A549 (cell line): ENCODE measurements at regions not wholly inside any gene's neighbourhood (a gene's known extent, or its start where the extent isn't known, plus 50 kb on each side); places are given as distances from the start of the nearest gene placed in this dataset.

Experiments used
- ATAC-seq, 2 experiments: fragments of 200-7000 bp in 1 of 2; fragments of >200 bp in 1 of 2; cut with Nextera tagmentation in 1 of 2; cut with Tn5 transposase in 1 of 2; 3 replicates each; pipeline versions ENCODE4 v1.8.0 to v1.9.1; 2018 to 2020; ENCODE audit warnings: mild to moderate bottlenecking in 1 of 2, moderate library complexity in 1 of 2
- CTCF ChIA-PET: fragments of 300-600 bp; sonication (Branson Sonifier 250); formaldehyde crosslinking; extraction: SDS; loops from one replicate; lab custom pipeline; 2021; ENCODE audit warnings: antibody characterized with exemption, inconsistent platforms; lab: Yijun Ruan, JAX
- POLR2A ChIA-PET: fragments of 350-600 bp; formaldehyde crosslinking; extraction: SDS; loops from one replicate; lab custom pipeline; 2021; ENCODE audit warnings: antibody characterized with exemption, inconsistent platforms; lab: Yijun Ruan, JAX
- DNase-seq, 2 experiments: peaks; one replicate each; pipeline versions ENCODE4 v3.0.0 to v3.0.0-alpha.2; 2011 to 2016; ENCODE audit warnings: low read depth in 1 of 2, low spot score in 1 of 2
- FAIRE-seq: peaks from 2 replicates; lab custom pipeline; 2011; peaks lifted over from hg19 to GRCh38; lab: Jason Lieb, UNC
- H3K27ac ChIP-seq, 2 experiments: fragments of >200 bp; sonication (Bioruptor Twin); formaldehyde crosslinking; 3 replicates each; pipeline ENCODE4 v1.5.1; 2016 to 2017
- H3K4me1 ChIP-seq: fragments of >200 bp; sonication (Bioruptor Twin); formaldehyde crosslinking; 3 replicates; pipeline ENCODE4 v1.6.1; 2016
- H3K4me2 ChIP-seq: fragments of >200 bp; sonication (Bioruptor Twin); formaldehyde crosslinking; 3 replicates; pipeline ENCODE4 v1.6.1; 2016
- H3K4me3 ChIP-seq: fragments of >200 bp; sonication (Bioruptor Twin); formaldehyde crosslinking; 3 replicates; pipeline ENCODE4 v1.5.1; 2016
- H3K9me3 ChIP-seq: fragments of >200 bp; sonication (Bioruptor Twin); formaldehyde crosslinking; 3 replicates; pipeline ENCODE4 v1.6.1; 2016
- BCL3 ChIP-seq: fragments of >200 bp; sonication (Bioruptor Twin); formaldehyde crosslinking; IDR thresholded peaks from 3 replicates; pipeline ENCODE4 v1.6.1; 2016
- CBX8 ChIP-seq: fragments of 200-600 bp; sonication (generic); IDR thresholded peaks from 2 replicates; pipeline ENCODE4 v1.6.1; 2016
- CEBPB ChIP-seq, 2 experiments: fragments of >200 bp in 1 of 2; sonication (Bioruptor Twin) in 1 of 2; formaldehyde crosslinking in 1 of 2; IDR thresholded peaks; 2 replicates each; pipeline ENCODE4 v1.6.1; 2012 to 2016
- E2F6 ChIP-seq: IDR thresholded peaks from 2 replicates; pipeline ENCODE4 v1.6.1; 2012; ENCODE audit warnings: low read depth, borderline replicate concordance
- EP300 ChIP-seq, 2 experiments: fragments of >200 bp; sonication (Bioruptor Twin); formaldehyde crosslinking; IDR thresholded peaks; 2 replicates in 1 of 2; 3 replicates in 1 of 2; pipeline ENCODE4 v1.6.1; 2016 to 2017
- FOXS1 ChIP-seq: fragments of 250-450 bp; sonication (Bioruptor Pico); IDR thresholded peaks from 2 replicates; pipeline ENCODE4 v1.5.0; 2020; ENCODE audit warnings: mild to moderate bottlenecking, moderate library complexity
- GATA3 ChIP-seq: IDR thresholded peaks from 2 replicates; pipeline ENCODE4 v1.6.1; 2012; ENCODE audit warnings: borderline replicate concordance
- HDAC2 ChIP-seq: fragments of 200-600 bp; sonication (generic); IDR thresholded peaks from 2 replicates; pipeline ENCODE4 v1.6.1; 2016
- HMGXB4 ChIP-seq: fragments of 250-450 bp; sonication (Bioruptor Pico); IDR thresholded peaks from 2 replicates; pipeline ENCODE4 v1.5.0; 2021; ENCODE audit warnings: mild to moderate bottlenecking, moderate library complexity, borderline replicate concordance
- HOXA7 ChIP-seq: fragments of 250-450 bp; sonication (Bioruptor Pico); IDR thresholded peaks from 2 replicates; pipeline ENCODE4 v1.5.0; 2020; ENCODE audit warnings: mild to moderate bottlenecking, moderate library complexity
- HOXB13 ChIP-seq: fragments of 250-450 bp; sonication (Bioruptor Pico); IDR thresholded peaks from 2 replicates; pipeline ENCODE4 v1.5.0; 2020; ENCODE audit warnings: low read depth, mild to moderate bottlenecking, moderate library complexity
- HOXB5 ChIP-seq: fragments of 250-450 bp; sonication (Bioruptor Pico); IDR thresholded peaks from 2 replicates; pipeline ENCODE4 v1.5.0; 2020; ENCODE audit warnings: mild to moderate bottlenecking, moderate library complexity
- JUNB ChIP-seq: fragments of >200 bp; sonication (Bioruptor Twin); formaldehyde crosslinking; IDR thresholded peaks from 2 replicates; pipeline ENCODE4 v1.6.1; 2016
- MAZ ChIP-seq: fragments of 150-350 bp; IDR thresholded peaks from 2 replicates; pipeline ENCODE4 v1.6.1; 2014; ENCODE audit warnings: antibody characterized with exemption, low read depth, low read length, borderline replicate concordance
- MYC ChIP-seq: IDR thresholded peaks from 2 replicates; pipeline ENCODE4 v1.6.1; 2012; ENCODE audit warnings: mild to moderate bottlenecking, inconsistent platforms, low read length, improper control_type of control experiment, borderline replicate concordance
- NFE2L2 ChIP-seq: fragments of 150-350 bp; conservative IDR thresholded peaks from 2 replicates; pipeline ENCODE4 v1.6.1; 2014; ENCODE audit warnings: low read length
- POLR2A ChIP-seq: IDR thresholded peaks from 2 replicates; pipeline ENCODE4 v1.6.1; 2012; ENCODE audit warnings: mild to moderate bottlenecking, low read length
- POLR2AphosphoS2 ChIP-seq: conservative IDR thresholded peaks from 2 replicates; pipeline ENCODE4 v1.6.1; 2012; ENCODE audit warnings: low read length, improper control_type of control experiment, inconsistent platforms
- RAD21 ChIP-seq, 2 experiments: fragments of >200 bp in 1 of 2; sonication (Bioruptor Twin) in 1 of 2; formaldehyde crosslinking in 1 of 2; IDR thresholded peaks in 1 of 2; conservative IDR thresholded peaks in 1 of 2; 2 replicates in 1 of 2; 3 replicates in 1 of 2; pipeline ENCODE4 v1.6.1; 2012 to 2018; ENCODE audit warnings: inconsistent platforms in 1 of 2
- RARB ChIP-seq: fragments of 250-450 bp; sonication (Bioruptor Pico); IDR thresholded peaks from 2 replicates; pipeline ENCODE4 v1.8.0; 2021; ENCODE audit warnings: mild to moderate bottlenecking, moderate library complexity
- RFX5 ChIP-seq: fragments of 450-650 bp; IDR thresholded peaks from 2 replicates; pipeline ENCODE4 v1.7.1; 2014; ENCODE audit warnings: antibody characterized with exemption, mild to moderate bottlenecking, moderate library complexity
- USF2 ChIP-seq: fragments of 450-650 bp; IDR thresholded peaks from 2 replicates; pipeline ENCODE4 v1.6.1; 2014; ENCODE audit warnings: antibody characterized with exemption
- ZC3H11A ChIP-seq: fragments of 450-650 bp; IDR thresholded peaks from 2 replicates; pipeline ENCODE4 v1.6.1; 2014; ENCODE audit warnings: antibody characterized with exemption, mild to moderate bottlenecking
- WGBS: methylation state at CpG from one replicate; pipeline ENCODE4 v1.1.6; 2017; ENCODE audit errors: missing lambda C conversion rate; 5-methylcytosine and 5-hydroxymethylcytosine counted together

- DNase-seq: no peak
- Histone ChIP-seq H3K4me3 (no peak overlapping the region), H3K4me2 (no peak overlapping the region), H3K27ac (no peak overlapping the region), H3K4me1 (no peaks in the 10 kb centered on the region), H3K9me3 (no peaks in the 10 kb centered on the region)
- CTCF ChIA-PET: no interaction called here
- POLR2A ChIA-PET: no interaction called here
- TF ChIP-seq EP300 (IDR thresholded peaks at IDR 0.05) (no peak), MYC (no peak), USF2 (no peak), JUNB (no peak), RFX5 (no peak), RAD21 (conservative IDR thresholded peaks at IDR 0.05 in 1 of 2, IDR thresholded peaks at IDR 0.05 in 1 of 2) (no peak)
- 42% methylated on average over 19 of the region's 19 CpGs for WGBS
- peak in 1 of 2 experiments; percentile 32; a peak in 1 of 6 replicates for ATAC-seq
- no peak for FAIRE-seq
These were observed 158.3 kb upstream of the PFKP start for GRCh38 chr10:2908851-2909630.

- POLR2A ChIA-PET: no interaction called here
- 40% methylated on average over 2 of the region's 2 CpGs for WGBS
- FAIRE-seq: peak; percentile 18
These were observed 160.4 kb upstream of the PFKP start for GRCh38 chr10:2906974-2907373.

GRCh38 chr10:2905851-2906250 lies 161.5 kb upstream of the PFKP start:
- POLR2A ChIA-PET: no interaction called here
- no peaks in the 10 kb centered on the region for H3K9me3 ChIP-seq
- FAIRE-seq: no peak

More at GRCh38 chr10:2906974-2907373, 160.4 kb upstream of the PFKP start:
- no peak for ATAC-seq
- no peak overlapping the region for H3K4me3 ChIP-seq
- H3K27ac ChIP-seq: no peak overlapping the region
- no peaks in the 10 kb centered on the region for H3K9me3 ChIP-seq
- no peak for TF ChIP-seq CBX8
- TF ChIP-seq HDAC2: no peak
- no peak for TF ChIP-seq RARB (CRISPR knock-in tag)
- TF ChIP-seq HOXB13 (CRISPR knock-in tag): no peak
- TF ChIP-seq POLR2AphosphoS2: no peak
- TF ChIP-seq POLR2A: no peak
- TF ChIP-seq CEBPB (IDR thresholded peaks at IDR 0.05): no peak
- TF ChIP-seq MAZ: no peak
- TF ChIP-seq E2F6: no peak
- TF ChIP-seq, all 56 proteins: peak for 0
- CTCF ChIA-PET: interaction anchor here (1.2 kb wide), 1 partner anchor 15 kb away, joined by 4 read pairs; no protein-coding TSS in a partner anchor
- Histone ChIP-seq H3K4me1 (no peaks in the 10 kb centered on the region), H3K4me2 (no peak overlapping the region)
- DNase-seq: no peak

More at GRCh38 chr10:2905851-2906250, 161.5 kb upstream of the PFKP start:
- TF ChIP-seq E2F6: no peak
- no peak for TF ChIP-seq EP300 (IDR thresholded peaks at IDR 0.05)
- no peak for TF ChIP-seq JUNB
- TF ChIP-seq POLR2A: no peak
- TF ChIP-seq BCL3: no peak
- no peak for TF ChIP-seq HOXA7
- no peak for TF ChIP-seq HOXB5 (CRISPR knock-in tag)
- TF ChIP-seq GATA3: no peak
- no peak for TF ChIP-seq FOXS1 (CRISPR knock-in tag)
- no peak for TF ChIP-seq RAD21 (conservative IDR thresholded peaks at IDR 0.05 in 1 of 2, IDR thresholded peaks at IDR 0.05 in 1 of 2)
- no peak for TF ChIP-seq NFE2L2
- no peak for TF ChIP-seq HMGXB4 (CRISPR knock-in tag)
- no peak for TF ChIP-seq ZC3H11A
- TF ChIP-seq, all 56 proteins: peak for 0
- no peaks in the 10 kb centered on the region for H3K4me1 ChIP-seq
- ATAC-seq (no peak; a peak in 1 of 6 replicates), DNase-seq (no peak)
- CTCF ChIA-PET: no interaction called here
- WGBS: 46% methylated on average over 9 of the region's 9 CpGs
- H3K27ac ChIP-seq: no peak overlapping the region
- no peak overlapping the region for H3K4me3 ChIP-seq
- no peak overlapping the region for H3K4me2 ChIP-seq
